ENCODE measurements at regions not wholly inside any gene's neighbourhood (a gene's known extent, or its start where the extent isn't known, plus 50 kb on each side); places are given as distances from the start of the nearest gene placed in this dataset.

- Histone ChIP-seq H3K27ac (no peak overlapping the region), H3K4me3 (no peak overlapping the region), H3K4me2 (no peak overlapping the region), H3K36me3 (peaks cover 99% of the 10 kb centered on the region), H3K27me3 (peaks cover 31% of the 10 kb centered on the region), H3K9ac (no peak overlapping the region), H3K9me3 (peaks cover 47% of the 10 kb centered on the region), H4K20me1 (peaks cover 54% of the 10 kb centered on the region), H3K4me1 (peaks cover 22% of the 10 kb centered on the region)
- no peak for TF ChIP-seq Cebpa-rat (IDR thresholded peaks at IDR 0.05)
Observed at GRCh38 chr10:128289621-128290020, 163.4 kb upstream of the MKI67 start.

GRCh38 chr10:128295003-128295402 is 168.8 kb upstream of the MKI67 start:
- no peak overlapping the region for H3K9ac ChIP-seq
- no peak overlapping the region for H3K27ac ChIP-seq
- H3K4me3 ChIP-seq: no peak overlapping the region
- peaks cover 32% of the 10 kb centered on the region for H3K9me3 ChIP-seq
- H3K4me2 ChIP-seq: no peak overlapping the region
- H3K27me3 ChIP-seq: no peaks in the 10 kb centered on the region
- peaks cover 96% of the 10 kb centered on the region for H3K36me3 ChIP-seq
- peaks cover 23% of the 10 kb centered on the region; the same call in 1 of the 2 replicates for H4K20me1 ChIP-seq
- no peak for TF ChIP-seq Cebpa-rat (IDR thresholded peaks at IDR 0.05)
- H3K4me1 ChIP-seq: peaks cover 10% of the 10 kb centered on the region; the same call in 1 of the 2 replicates

- H4K20me1 ChIP-seq: peaks cover 23% of the 10 kb centered on the region; the same call in 1 of the 2 replicates
- no peak overlapping the region for H3K4me3 ChIP-seq
- H3K27ac ChIP-seq: no peak overlapping the region
- peaks cover 96% of the 10 kb centered on the region for H3K36me3 ChIP-seq
- no peaks in the 10 kb centered on the region for H3K27me3 ChIP-seq
- peaks cover 35% of the 10 kb centered on the region for H3K9me3 ChIP-seq
- TF ChIP-seq Cebpa-rat (IDR thresholded peaks at IDR 0.05): no peak
- no peak overlapping the region for H3K9ac ChIP-seq
- H3K4me1 ChIP-seq: peaks cover 8% of the 10 kb centered on the region; the same call in 1 of the 2 replicates
- H3K4me2 ChIP-seq: no peak overlapping the region
Observed at GRCh38 chr10:128296253-128297007, 170.2 kb upstream of the MKI67 start.

- Histone ChIP-seq H3K9me3 (peaks cover 46% of the 10 kb centered on the region), H3K27ac (no peak overlapping the region), H3K4me2 (no peak overlapping the region), H3K4me3 (no peak overlapping the region), H3K4me1 (no peaks in the 10 kb centered on the region), H3K36me3 (peaks cover 96% of the 10 kb centered on the region), H3K27me3 (no peaks in the 10 kb centered on the region), H3K9ac (no peak overlapping the region), H4K20me1 (peaks cover 12% of the 10 kb centered on the region; the same call in 1 of the 2 replicates)
- no peak for TF ChIP-seq Cebpa-rat (IDR thresholded peaks at IDR 0.05)
Observed at GRCh38 chr10:128297709-128298378, 171.6 kb upstream of the MKI67 start.

- no peak for TF ChIP-seq Cebpa-rat (IDR thresholded peaks at IDR 0.05)
- no peaks in the 10 kb centered on the region for H3K4me1 ChIP-seq
Observed at GRCh38 chr10:128298587-128298986, 172.4 kb upstream of the MKI67 start.

GRCh38 chr10:128300290-128300824 is 174.1 kb upstream of the MKI67 start:
- TF ChIP-seq Cebpa-rat (IDR thresholded peaks at IDR 0.05): no peak
- Histone ChIP-seq H3K9ac (no peak overlapping the region), H3K36me3 (peaks cover 93% of the 10 kb centered on the region), H3K4me3 (no peak overlapping the region), H4K20me1 (peaks cover 2% of the 10 kb centered on the region; the same call in 1 of the 2 replicates), H3K27me3 (no peaks in the 10 kb centered on the region), H3K27ac (no peak overlapping the region), H3K4me1 (no peaks in the 10 kb centered on the region), H3K4me2 (no peak overlapping the region), H3K9me3 (peaks cover 50% of the 10 kb centered on the region)

More at GRCh38 chr10:128298587-128298986, 172.4 kb upstream of the MKI67 start:
- Histone ChIP-seq H4K20me1 (peaks cover 12% of the 10 kb centered on the region; the same call in 1 of the 2 replicates), H3K9me3 (peaks cover 50% of the 10 kb centered on the region), H3K27me3 (no peaks in the 10 kb centered on the region), H3K36me3 (peaks cover 96% of the 10 kb centered on the region), H3K4me3 (no peak overlapping the region), H3K4me2 (no peak overlapping the region), H3K9ac (no peak overlapping the region), H3K27ac (no peak overlapping the region)

GRCh38 chr10:128301051-128301450 is 174.8 kb upstream of the MKI67 start:
- peaks cover 50% of the 10 kb centered on the region for H3K9me3 ChIP-seq
- H3K4me1 ChIP-seq: peaks cover 5% of the 10 kb centered on the region
- H3K4me3 ChIP-seq: no peak overlapping the region
- H3K27ac ChIP-seq: no peak overlapping the region
- no peaks in the 10 kb centered on the region for H3K27me3 ChIP-seq
- no peak overlapping the region for H3K9ac ChIP-seq
- H4K20me1 ChIP-seq: no peaks in the 10 kb centered on the region
- no peak overlapping the region for H3K4me2 ChIP-seq
- peaks cover 94% of the 10 kb centered on the region for H3K36me3 ChIP-seq
- no peak for TF ChIP-seq Cebpa-rat (IDR thresholded peaks at IDR 0.05)

GRCh38 chr10:128302808-128303207 is 176.6 kb upstream of the MKI67 start:
- H4K20me1 ChIP-seq: no peaks in the 10 kb centered on the region
- H3K4me2 ChIP-seq: no peak overlapping the region
- peaks cover 98% of the 10 kb centered on the region for H3K36me3 ChIP-seq
- peaks cover 12% of the 10 kb centered on the region for H3K4me1 ChIP-seq
- no peak overlapping the region for H3K27ac ChIP-seq
- H3K9me3 ChIP-seq: peaks cover 49% of the 10 kb centered on the region
- TF ChIP-seq Cebpa-rat (IDR thresholded peaks at IDR 0.05): no peak
- no peak overlapping the region for H3K9ac ChIP-seq
- no peak overlapping the region for H3K4me3 ChIP-seq
- no peaks in the 10 kb centered on the region for H3K27me3 ChIP-seq

GRCh38 chr10:128304271-128304670 is 178.0 kb upstream of the MKI67 start:
- Histone ChIP-seq H3K9ac (no peak overlapping the region), H3K36me3 (peaks cover 98% of the 10 kb centered on the region), H4K20me1 (no peaks in the 10 kb centered on the region), H3K27me3 (no peaks in the 10 kb centered on the region), H3K27ac (no peak overlapping the region), H3K4me2 (no peak overlapping the region), H3K4me1 (peaks cover 12% of the 10 kb centered on the region), H3K4me3 (no peak overlapping the region), H3K9me3 (peaks cover 37% of the 10 kb centered on the region)
- no peak for TF ChIP-seq Cebpa-rat (IDR thresholded peaks at IDR 0.05)
